ENCODE measurements at regions not wholly inside any gene's neighbourhood (a gene's known extent, or its start where the extent isn't known, plus 50 kb on each side); places are given as distances from the start of the nearest gene placed in this dataset.
"Not testable (repeated sequence)": the region's sequence is repeated elsewhere in the genome, so short reads cannot be mapped to it uniquely, and the experiment has no call there.

DNA sequence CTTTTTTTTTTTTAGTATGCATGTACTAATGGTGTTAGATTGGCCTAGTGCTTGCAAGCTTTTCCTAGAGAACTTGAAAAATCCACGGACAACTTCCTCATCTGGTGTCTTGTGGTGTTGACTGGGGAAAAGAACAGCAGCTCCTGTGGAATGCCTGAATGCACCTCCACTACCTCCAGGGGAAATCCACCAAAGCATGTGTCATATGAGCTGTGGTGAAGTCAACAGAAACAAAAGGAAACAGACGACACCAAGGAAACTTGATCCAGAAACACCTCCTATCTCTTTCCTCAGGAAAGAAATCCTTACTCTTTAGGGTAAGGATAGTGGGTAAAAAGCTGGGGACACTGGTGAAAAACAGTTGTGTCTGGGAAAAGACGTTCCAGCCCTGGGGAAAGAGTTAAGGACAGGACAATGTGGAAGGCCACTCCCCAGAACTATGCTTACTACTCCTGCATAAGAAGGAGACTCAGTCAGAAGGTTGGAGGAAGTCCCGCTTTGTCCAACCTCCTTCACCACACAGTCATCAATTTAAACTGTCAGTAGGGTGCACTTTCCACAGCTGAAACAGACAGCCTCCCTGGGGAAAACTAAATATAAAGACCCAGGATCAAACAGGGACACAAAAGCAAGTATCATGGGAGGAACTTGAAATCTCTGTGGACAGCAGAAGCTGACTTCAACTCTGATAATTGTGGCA is 468.8 kb downstream of the TMEM121 start:
- H3K9me3 ChIP-seq (ENCODE audit: control insufficient read depth, insufficient read depth, low read depth, low read length): peaks cover 43% of the 10 kb centered on the region
- H3K4me1 ChIP-seq (ENCODE audit: control insufficient read depth, insufficient read depth, low read length); H3K36me3 ChIP-seq (ENCODE audit: control insufficient read depth, insufficient read depth, low read length); H3K9ac ChIP-seq (ENCODE audit: low read length); H3K27ac ChIP-seq (ENCODE audit: low read depth, low read length); H3K27me3 ChIP-seq (ENCODE audit: control insufficient read depth, insufficient read depth, low read length); H3K4me3 ChIP-seq (ENCODE audit: low read depth, low read length): not testable (repeated sequence)

- H3K36me3 ChIP-seq (ENCODE audit: control insufficient read depth, insufficient read depth, low read length); H3K27me3 ChIP-seq (ENCODE audit: control insufficient read depth, insufficient read depth, low read length); H3K4me3 ChIP-seq (ENCODE audit: low read depth, low read length); H3K9ac ChIP-seq (ENCODE audit: low read length); H3K27ac ChIP-seq (ENCODE audit: low read depth, low read length); H3K4me1 ChIP-seq (ENCODE audit: control insufficient read depth, insufficient read depth, low read length): not testable (repeated sequence)
- peaks cover 49% of the 10 kb centered on the region for H3K9me3 ChIP-seq (ENCODE audit: control insufficient read depth, insufficient read depth, low read depth, low read length)
Observed at GRCh38 chr14:105998597-105998996, 472.2 kb downstream of the TMEM121 start.

- no peaks in the 10 kb centered on the region for H3K4me1 ChIP-seq (ENCODE audit: control insufficient read depth, insufficient read depth, low read length)
- no peak overlapping the region for H3K4me3 ChIP-seq (ENCODE audit: low read depth, low read length)
- no peak overlapping the region for H3K9ac ChIP-seq (ENCODE audit: low read length)
- H3K27ac ChIP-seq (ENCODE audit: low read depth, low read length): no peak overlapping the region
- H3K27me3 ChIP-seq (ENCODE audit: control insufficient read depth, insufficient read depth, low read length): no peaks in the 10 kb centered on the region
- no peaks in the 10 kb centered on the region for H3K36me3 ChIP-seq (ENCODE audit: control insufficient read depth, insufficient read depth, low read length)
- H3K9me3 ChIP-seq (ENCODE audit: control insufficient read depth, insufficient read depth, low read depth, low read length): peaks cover 41% of the 10 kb centered on the region
Observed at GRCh38 chr14:105999361-106000028, 473.1 kb downstream of the TMEM121 start.

DNA sequence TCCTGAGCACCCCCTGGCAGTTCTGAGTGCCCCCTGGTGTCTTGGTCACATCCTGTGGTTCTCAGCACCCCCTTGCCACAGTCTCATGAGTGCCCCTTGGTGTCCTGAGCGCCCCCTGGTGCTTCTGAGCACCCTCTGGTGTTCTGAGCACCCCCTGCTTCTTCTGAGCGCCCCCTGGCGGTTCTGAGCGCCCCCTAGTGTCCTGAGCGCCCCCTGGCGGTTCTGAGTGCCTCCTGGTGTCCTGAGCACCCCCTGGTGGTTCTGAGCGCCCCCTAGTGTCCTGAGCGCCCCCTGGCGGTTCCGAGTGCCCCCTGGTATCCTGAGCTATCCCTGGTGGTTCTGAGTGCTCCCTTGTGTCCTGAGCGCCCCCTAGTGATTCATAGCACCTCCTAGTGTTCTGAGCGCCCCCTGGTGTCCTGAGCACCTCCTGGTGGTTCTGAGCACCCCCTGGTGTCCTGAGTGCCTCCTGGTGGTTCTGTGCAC is 473.7 kb downstream of the TMEM121 start:
- peaks cover 43% of the 10 kb centered on the region for H3K9me3 ChIP-seq (ENCODE audit: control insufficient read depth, insufficient read depth, low read depth, low read length)
- H3K4me3 ChIP-seq (ENCODE audit: low read depth, low read length); H3K9ac ChIP-seq (ENCODE audit: low read length): not testable (repeated sequence)

DNA sequence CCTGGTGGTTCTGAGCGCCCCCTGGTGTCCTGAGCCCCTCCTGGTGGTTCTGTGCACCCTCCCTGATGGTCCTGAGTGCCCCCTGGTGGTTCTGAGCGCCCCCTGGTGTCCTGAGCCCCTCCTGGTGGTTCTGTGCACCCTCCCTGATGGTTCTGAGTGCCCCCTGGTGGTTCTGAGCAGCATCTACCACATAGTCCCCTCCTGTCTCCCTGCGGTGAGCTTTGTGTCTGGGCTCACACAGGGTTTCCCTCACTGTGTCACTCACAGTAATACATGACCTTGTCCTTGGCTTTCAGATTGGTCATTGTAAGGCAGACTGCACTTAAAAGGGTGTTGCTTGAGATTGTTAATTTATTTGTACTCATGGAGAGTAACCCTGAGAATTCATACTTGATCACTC is 474.9 kb downstream of the TMEM121 start:
- not testable (repeated sequence) for H3K27me3 ChIP-seq (ENCODE audit: control insufficient read depth, insufficient read depth, low read length); H3K4me3 ChIP-seq (ENCODE audit: low read depth, low read length); H3K9ac ChIP-seq (ENCODE audit: low read length); H3K4me1 ChIP-seq (ENCODE audit: control insufficient read depth, insufficient read depth, low read length); H3K27ac ChIP-seq (ENCODE audit: low read depth, low read length); H3K36me3 ChIP-seq (ENCODE audit: control insufficient read depth, insufficient read depth, low read length)
- peaks cover 45% of the 10 kb centered on the region for H3K9me3 ChIP-seq (ENCODE audit: control insufficient read depth, insufficient read depth, low read depth, low read length)

More for the DNA sequence above, 473.7 kb downstream of the TMEM121 start:
- not testable (repeated sequence) for H3K4me1 ChIP-seq (ENCODE audit: control insufficient read depth, insufficient read depth, low read length); H3K36me3 ChIP-seq (ENCODE audit: control insufficient read depth, insufficient read depth, low read length); H3K27me3 ChIP-seq (ENCODE audit: control insufficient read depth, insufficient read depth, low read length); H3K27ac ChIP-seq (ENCODE audit: low read depth, low read length)

- H3K9me3 ChIP-seq (ENCODE audit: control insufficient read depth, insufficient read depth, low read depth, low read length): peaks cover 56% of the 10 kb centered on the region
Observed at GRCh38 chr14:106003351-106003750, 477.0 kb downstream of the TMEM121 start.

GRCh38 chr14:106004937-106005795 is 478.8 kb downstream of the TMEM121 start:
- H3K27ac ChIP-seq (ENCODE audit: low read depth, low read length); H3K9ac ChIP-seq (ENCODE audit: low read length); H3K27me3 ChIP-seq (ENCODE audit: control insufficient read depth, insufficient read depth, low read length); H3K4me3 ChIP-seq (ENCODE audit: low read depth, low read length); H3K4me1 ChIP-seq (ENCODE audit: control insufficient read depth, insufficient read depth, low read length); H3K36me3 ChIP-seq (ENCODE audit: control insufficient read depth, insufficient read depth, low read length): not testable (repeated sequence)
- H3K9me3 ChIP-seq (ENCODE audit: control insufficient read depth, insufficient read depth, low read depth, low read length): peaks cover 43% of the 10 kb centered on the region

More at GRCh38 chr14:106003351-106003750, 477.0 kb downstream of the TMEM121 start:
- peaks cover 4% of the 10 kb centered on the region; the same call in 1 of the 2 replicates for H3K27me3 ChIP-seq (ENCODE audit: control insufficient read depth, insufficient read depth, low read length)
- H3K4me1 ChIP-seq (ENCODE audit: control insufficient read depth, insufficient read depth, low read length): no peaks in the 10 kb centered on the region
- no peak overlapping the region for H3K4me3 ChIP-seq (ENCODE audit: low read depth, low read length)
- H3K27ac ChIP-seq (ENCODE audit: low read depth, low read length): no peak overlapping the region
- no peaks in the 10 kb centered on the region for H3K36me3 ChIP-seq (ENCODE audit: control insufficient read depth, insufficient read depth, low read length)
- H3K9ac ChIP-seq (ENCODE audit: low read length): no peak overlapping the region

DNA sequence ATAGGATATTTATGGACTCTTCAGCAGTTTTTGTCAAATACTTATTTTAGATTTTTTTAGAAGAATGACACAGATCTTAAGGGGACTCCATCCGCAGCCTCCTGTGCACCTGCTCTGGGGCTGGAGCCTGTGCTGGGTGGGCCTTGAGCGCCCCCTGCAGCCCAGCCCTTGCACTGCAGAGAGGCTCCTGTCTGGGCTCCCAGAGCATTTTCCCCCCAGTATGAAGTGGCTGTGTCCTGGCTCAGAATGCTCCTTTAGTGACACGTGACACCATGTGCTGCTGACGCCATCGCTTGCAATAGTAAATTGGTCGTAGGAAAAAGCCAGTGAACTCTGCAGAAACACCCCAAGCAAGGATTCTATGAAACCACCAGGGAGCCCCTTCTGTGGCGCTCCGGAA is 479.7 kb downstream of the TMEM121 start:
- H3K27ac ChIP-seq (ENCODE audit: low read depth, low read length); H3K36me3 ChIP-seq (ENCODE audit: control insufficient read depth, insufficient read depth, low read length); H3K4me1 ChIP-seq (ENCODE audit: control insufficient read depth, insufficient read depth, low read length); H3K4me3 ChIP-seq (ENCODE audit: low read depth, low read length); H3K9ac ChIP-seq (ENCODE audit: low read length); H3K27me3 ChIP-seq (ENCODE audit: control insufficient read depth, insufficient read depth, low read length): not testable (repeated sequence)
- H3K9me3 ChIP-seq (ENCODE audit: control insufficient read depth, insufficient read depth, low read depth, low read length): peaks cover 44% of the 10 kb centered on the region

- not testable (repeated sequence) for H3K36me3 ChIP-seq (ENCODE audit: control insufficient read depth, insufficient read depth, low read length); H3K4me3 ChIP-seq (ENCODE audit: low read depth, low read length); H3K27me3 ChIP-seq (ENCODE audit: control insufficient read depth, insufficient read depth, low read length); H3K9ac ChIP-seq (ENCODE audit: low read length); H3K4me1 ChIP-seq (ENCODE audit: control insufficient read depth, insufficient read depth, low read length); H3K27ac ChIP-seq (ENCODE audit: low read depth, low read length)
- H3K9me3 ChIP-seq (ENCODE audit: control insufficient read depth, insufficient read depth, low read depth, low read length): peaks cover 39% of the 10 kb centered on the region; the same call in 1 of the 2 replicates
Observed at GRCh38 chr14:106006716-106007115, 480.3 kb downstream of the TMEM121 start.

- Histone ChIP-seq H3K4me1 (ENCODE audit: control insufficient read depth, insufficient read depth, low read length) (no peaks in the 10 kb centered on the region), H3K27me3 (ENCODE audit: control insufficient read depth, insufficient read depth, low read length) (peaks cover 6% of the 10 kb centered on the region; the same call in 1 of the 2 replicates), H3K4me3 (ENCODE audit: low read depth, low read length) (no peak overlapping the region), H3K9me3 (ENCODE audit: control insufficient read depth, insufficient read depth, low read depth, low read length) (peaks cover 38% of the 10 kb centered on the region; the same call in 1 of the 2 replicates), H3K36me3 (ENCODE audit: control insufficient read depth, insufficient read depth, low read length) (no peaks in the 10 kb centered on the region), H3K9ac (ENCODE audit: low read length) (no peak overlapping the region), H3K27ac (ENCODE audit: low read depth, low read length) (no peak overlapping the region)
Observed at GRCh38 chr14:106010783-106011182, 484.4 kb downstream of the TMEM121 start.

Measured in HUES6 (cell line).